ENCODE measurements at regions not wholly inside any gene's neighbourhood (a gene's known extent, or its start where the extent isn't known, plus 50 kb on each side); places are given as distances from the start of the nearest gene placed in this dataset.

- Histone ChIP-seq H3K4me3 (ENCODE audit: control extremely low read depth in 1 of 5, extremely low read depth in 1 of 5, insufficient read depth in 1 of 5, low read depth in 2 of 5, low read length in 4 of 5) (no peak overlapping the region), H3K9ac (ENCODE audit: low read length) (no peak overlapping the region), H4K20me1 (ENCODE audit: control insufficient read depth, insufficient read depth, low read length, poor library complexity, severe bottlenecking) (no peaks in the 10 kb centered on the region), H3K9me3 (ENCODE audit: control extremely low read depth in 1 of 3, control insufficient read depth in 2 of 3, insufficient read depth in 1 of 3, low read length in 2 of 3) (no peaks in the 10 kb centered on the region), H3K79me2 (ENCODE audit: control insufficient read depth, insufficient read depth, low read length) (no peaks in the 10 kb centered on the region), H3K27ac (ENCODE audit: low read length in 2 of 2) (no peak overlapping the region), H3K4me2 (replicated peaks; ENCODE audit: low read depth, low read length, poor library complexity, severe bottlenecking) (no peak overlapping the region), H2AFZ (ENCODE audit: insufficient read depth, low read depth, low read length, poor library complexity, severe bottlenecking) (no peak overlapping the region), H3K36me3 (replicated peaks in 1 of 2; ENCODE audit: control extremely low read depth in 1 of 2, control insufficient read depth in 1 of 2, extremely low read depth in 1 of 2, insufficient read depth in 2 of 2, low read length in 1 of 2) (no peaks in the 10 kb centered on the region), H3K4me1 (ENCODE audit: control insufficient read depth in 2 of 2, insufficient read depth in 2 of 2, low read length in 2 of 2) (no peaks in the 10 kb centered on the region), H3K27me3 (replicated peaks in 1 of 4; ENCODE audit: control extremely low read depth in 1 of 4, control insufficient read depth in 3 of 4, insufficient read depth in 4 of 4, low read length in 3 of 4) (no peaks in the 10 kb centered on the region)
- Mint-ChIP-seq H3K4me1 (no peaks in the 10 kb centered on the region), H3K9me3 (ENCODE audit: insufficient read depth) (no peaks in the 10 kb centered on the region), H3K27ac (no peak overlapping the region), H3K27me3 (peaks cover 16% of the 10 kb centered on the region), H3K4me3 (no peak overlapping the region)
- ATAC-seq (ENCODE audit: low read depth) = no peak
- ChIA-PET POLR2A (no interaction called here), CTCF (interaction anchor here (0.6 kb wide), 1 partner anchor 220 kb away, joined by 3 read pairs; no protein-coding TSS in a partner anchor)
- intact Hi-C loops (cut with micrococcal nuclease) = no loop called here
- DNase-seq = no peak
- TF ChIP-seq CTCF (IDR thresholded peaks at IDR 0.05) (no peak), EZH2 (IDR thresholded peaks at IDR 0.05; ENCODE audit: borderline replicate concordance, insufficient read depth, low read depth, low read length, poor library complexity, severe bottlenecking) (no peak)
Measured at GRCh38 chr13:33510350-33510970, 224.9 kb upstream of the STARD13 start.

- CTCF ChIA-PET = no interaction called here
- intact Hi-C loops (cut with micrococcal nuclease) = no loop called here
- H3K9me3 Mint-ChIP-seq (ENCODE audit: insufficient read depth) = no peaks in the 10 kb centered on the region
Measured at GRCh38 chr13:33512880-33513554, 227.5 kb upstream of the STARD13 start.

More at GRCh38 chr13:33512880-33513554, 227.5 kb upstream of the STARD13 start:
- ATAC-seq (ENCODE audit: low read depth) = no peak
- TF ChIP-seq CTCF (IDR thresholded peaks at IDR 0.05) (no peak), EZH2 (IDR thresholded peaks at IDR 0.05; ENCODE audit: borderline replicate concordance, insufficient read depth, low read depth, low read length, poor library complexity, severe bottlenecking) (no peak)
- Histone ChIP-seq H3K27me3 (replicated peaks in 1 of 4; ENCODE audit: control extremely low read depth in 1 of 4, control insufficient read depth in 3 of 4, insufficient read depth in 4 of 4, low read length in 3 of 4) (no peaks in the 10 kb centered on the region), H2AFZ (ENCODE audit: insufficient read depth, low read depth, low read length, poor library complexity, severe bottlenecking) (no peak overlapping the region), H3K36me3 (replicated peaks in 1 of 2; ENCODE audit: control extremely low read depth in 1 of 2, control insufficient read depth in 1 of 2, extremely low read depth in 1 of 2, insufficient read depth in 2 of 2, low read length in 1 of 2) (no peaks in the 10 kb centered on the region), H3K4me1 (ENCODE audit: control insufficient read depth in 2 of 2, insufficient read depth in 2 of 2, low read length in 2 of 2) (no peaks in the 10 kb centered on the region), H3K79me2 (ENCODE audit: control insufficient read depth, insufficient read depth, low read length) (no peaks in the 10 kb centered on the region), H4K20me1 (ENCODE audit: control insufficient read depth, insufficient read depth, low read length, poor library complexity, severe bottlenecking) (no peaks in the 10 kb centered on the region), H3K27ac (ENCODE audit: low read length in 2 of 2) (no peak overlapping the region), H3K9ac (ENCODE audit: low read length) (no peak overlapping the region), H3K9me3 (ENCODE audit: control extremely low read depth in 1 of 3, control insufficient read depth in 2 of 3, insufficient read depth in 1 of 3, low read length in 2 of 3) (no peaks in the 10 kb centered on the region), H3K4me3 (ENCODE audit: control extremely low read depth in 1 of 5, extremely low read depth in 1 of 5, insufficient read depth in 1 of 5, low read depth in 2 of 5, low read length in 4 of 5) (no peak overlapping the region), H3K4me2 (replicated peaks; ENCODE audit: low read depth, low read length, poor library complexity, severe bottlenecking) (no peak overlapping the region)
- no peak overlapping the region for H3K27ac Mint-ChIP-seq
- POLR2A ChIA-PET = no interaction called here
- H3K4me3 Mint-ChIP-seq = no peak overlapping the region
- WGBS (ENCODE audit: insufficient coverage) = no CpG with 5 or more reads among the region's 2 CpGs
- H3K27me3 Mint-ChIP-seq = peaks cover 16% of the 10 kb centered on the region
- DNase-seq = no peak
- H3K4me1 Mint-ChIP-seq = peaks cover 1% of the 10 kb centered on the region

Measured in B cell (primary cell).